CD4-positive, alpha-beta T cell treated with Interferon gamma for 1 hour (primary cell): ENCODE measurements at regions not wholly inside any gene's neighbourhood (a gene's known extent, or its start where the extent isn't known, plus 50 kb on each side); places are given as distances from the start of the nearest gene placed in this dataset.

Source experiments
- DNase-seq: peaks from one replicate; pipeline ENCODE4 v3.0.0-alpha.2; 2020

- DNase-seq, result no peak
These were observed 397.8 kb upstream of the TLE4 start for GRCh38 chr9:79173932-79174331.

- no peak for DNase-seq
These were observed 395.6 kb upstream of the TLE4 start for GRCh38 chr9:79176014-79176697.

GRCh38 chr9:79184831-79185230 lies 386.9 kb upstream of the TLE4 start:
- no peak for DNase-seq

GRCh38 chr9:79185866-79186265 lies 385.9 kb upstream of the TLE4 start:
- no peak for DNase-seq

GRCh38 chr9:79189511-79189924 lies 382.2 kb upstream of the TLE4 start:
- DNase-seq, result no peak

- DNase-seq, result no peak
These were observed 378.8 kb upstream of the TLE4 start for GRCh38 chr9:79193001-79193400.

- DNase-seq, result no peak
These were observed 378.1 kb upstream of the TLE4 start for GRCh38 chr9:79193501-79194223.

- DNase-seq, result no peak
These were observed 375.9 kb upstream of the TLE4 start for GRCh38 chr9:79195879-79196278.

GRCh38 chr9:79196606-79197005 lies 375.2 kb upstream of the TLE4 start:
- DNase-seq, result no peak

GRCh38 chr9:79200336-79200735 lies 371.4 kb upstream of the TLE4 start:
- DNase-seq, result no peak

GRCh38 chr9:79201636-79202035 lies 370.1 kb upstream of the TLE4 start:
- no peak for DNase-seq

GRCh38 chr9:79208791-79209396 lies 362.9 kb upstream of the TLE4 start:
- DNase-seq, result no peak

- no peak for DNase-seq
These were observed 361.1 kb upstream of the TLE4 start for GRCh38 chr9:79210541-79211243.

- DNase-seq, result no peak
These were observed 358.2 kb upstream of the TLE4 start for GRCh38 chr9:79213417-79214125.

- DNase-seq, result no peak
These were observed 355.9 kb upstream of the TLE4 start for GRCh38 chr9:79215821-79216220.

- DNase-seq, result no peak
These were observed 351.5 kb upstream of the TLE4 start for GRCh38 chr9:79220251-79220650.

- no peak for DNase-seq
These were observed 351.1 kb upstream of the TLE4 start for GRCh38 chr9:79220666-79221065.

- DNase-seq, result no peak
These were observed 350.7 kb upstream of the TLE4 start for GRCh38 chr9:79221084-79221483.

GRCh38 chr9:79222483-79222882 lies 349.3 kb upstream of the TLE4 start:
- no peak for DNase-seq

- no peak for DNase-seq
These were observed 346.9 kb upstream of the TLE4 start for GRCh38 chr9:79224672-79225433.

GRCh38 chr9:79233542-79233941 lies 338.2 kb upstream of the TLE4 start:
- DNase-seq, result no peak

- no peak for DNase-seq
These were observed 335.3 kb upstream of the TLE4 start for GRCh38 chr9:79236466-79236865.
